Activated CD4-positive, alpha-beta T cell treated with anti-CD3 and anti-CD28 coated beads, Interleukin-2, amount 10 ng/mL, durations not matched to agents 24 days and 14 days (primary cell): ENCODE measurements at regions not wholly inside any gene's neighbourhood (a gene's known extent, or its start where the extent isn't known, plus 50 kb on each side); places are given as distances from the start of the nearest gene placed in this dataset.

ENCODE experiments used
- DNase-seq: peaks from one replicate; pipeline ENCODE4 v3.0.0; 2022
- H3K27ac Mint-ChIP-seq: one replicate; pipeline ENCODE4 v1.8.0; 2022; ENCODE audit warnings: mild to moderate bottlenecking, mixed read lengths
- H3K27me3 Mint-ChIP-seq: one replicate; pipeline ENCODE4 v1.8.0; 2022; ENCODE audit warnings: mixed read lengths
- H3K36me3 Mint-ChIP-seq: one replicate; pipeline ENCODE4 v1.8.0; 2022; ENCODE audit warnings: low read depth, mild to moderate bottlenecking, mixed read lengths
- H3K4me1 Mint-ChIP-seq: one replicate; pipeline ENCODE4 v1.8.0; 2021; ENCODE audit warnings: mixed read lengths
- H3K4me3 Mint-ChIP-seq: one replicate; pipeline ENCODE4 v1.8.0; 2022; ENCODE audit warnings: mild to moderate bottlenecking, moderate library complexity, mixed read lengths
- H3K9me3 Mint-ChIP-seq: one replicate; pipeline ENCODE4 v1.8.0; 2021; ENCODE audit warnings: mixed read lengths
- intact Hi-C: fragments of 100-400 bp; cut with micrococcal nuclease; formaldehyde crosslinking; loops from one replicate; pipeline ENCODE4 v1.15.1; 2023

GRCh38 chr16:86993426-86994110, 323.6 kb downstream of the C16orf95 start:
- Mint-ChIP-seq H3K9me3 (peaks cover 2% of the 10 kb centered on the region), H3K36me3 (no peaks in the 10 kb centered on the region), H3K27me3 (no peaks in the 10 kb centered on the region), H3K4me3 (no peak overlapping the region), H3K27ac (no peak overlapping the region), H3K4me1 (peaks cover 4% of the 10 kb centered on the region)
- intact Hi-C loops = no loop called here
- DNase-seq = no peak

- intact Hi-C loops = no loop called here
- H3K4me3 Mint-ChIP-seq = no peak overlapping the region
- H3K27ac Mint-ChIP-seq = no peak overlapping the region
- no peaks in the 10 kb centered on the region for H3K27me3 Mint-ChIP-seq
- H3K36me3 Mint-ChIP-seq = no peaks in the 10 kb centered on the region
- H3K9me3 Mint-ChIP-seq = peaks cover 4% of the 10 kb centered on the region
- no peak for DNase-seq
- H3K4me1 Mint-ChIP-seq = peaks cover 4% of the 10 kb centered on the region
Measured at GRCh38 chr16:86994215-86994614, 323.0 kb downstream of the C16orf95 start.

GRCh38 chr16:86994651-86995171, 322.5 kb downstream of the C16orf95 start:
- H3K4me1 Mint-ChIP-seq = peaks cover 4% of the 10 kb centered on the region
- H3K4me3 Mint-ChIP-seq = no peak overlapping the region

GRCh38 chr16:86995456-86995855, 321.7 kb downstream of the C16orf95 start:
- Mint-ChIP-seq H3K27me3 (no peaks in the 10 kb centered on the region), H3K9me3 (peaks cover 4% of the 10 kb centered on the region), H3K27ac (no peak overlapping the region), H3K4me1 (peaks cover 2% of the 10 kb centered on the region), H3K36me3 (no peaks in the 10 kb centered on the region), H3K4me3 (no peak overlapping the region)
- DNase-seq = no peak
- intact Hi-C loops = no loop called here

More at GRCh38 chr16:86994651-86995171, 322.5 kb downstream of the C16orf95 start:
- DNase-seq = no peak
- intact Hi-C loops = no loop called here
- Mint-ChIP-seq H3K27ac (no peak overlapping the region), H3K27me3 (no peaks in the 10 kb centered on the region), H3K36me3 (no peaks in the 10 kb centered on the region), H3K9me3 (peaks cover 4% of the 10 kb centered on the region)

GRCh38 chr16:86996081-86996480, 321.1 kb downstream of the C16orf95 start:
- H3K27me3 Mint-ChIP-seq = no peaks in the 10 kb centered on the region
- intact Hi-C loops = no loop called here
- no peak for DNase-seq
- no peak overlapping the region for H3K4me3 Mint-ChIP-seq
- H3K9me3 Mint-ChIP-seq = peaks cover 4% of the 10 kb centered on the region
- no peaks in the 10 kb centered on the region for H3K36me3 Mint-ChIP-seq
- H3K4me1 Mint-ChIP-seq = no peaks in the 10 kb centered on the region
- no peak overlapping the region for H3K27ac Mint-ChIP-seq

GRCh38 chr16:86997058-86997457, 320.1 kb downstream of the C16orf95 start:
- H3K4me3 Mint-ChIP-seq = no peak overlapping the region
- no peaks in the 10 kb centered on the region for H3K36me3 Mint-ChIP-seq
- no peak for DNase-seq
- H3K27ac Mint-ChIP-seq = no peak overlapping the region
- intact Hi-C loops = no loop called here
- no peaks in the 10 kb centered on the region for H3K4me1 Mint-ChIP-seq
- no peaks in the 10 kb centered on the region for H3K27me3 Mint-ChIP-seq
- peaks cover 4% of the 10 kb centered on the region for H3K9me3 Mint-ChIP-seq

GRCh38 chr16:86998196-86999001, 318.8 kb downstream of the C16orf95 start:
- Mint-ChIP-seq H3K9me3 (peaks cover 4% of the 10 kb centered on the region), H3K27ac (no peak overlapping the region), H3K4me1 (no peaks in the 10 kb centered on the region), H3K4me3 (no peak overlapping the region), H3K27me3 (no peaks in the 10 kb centered on the region), H3K36me3 (no peaks in the 10 kb centered on the region)
- intact Hi-C loops = no loop called here
- no peak for DNase-seq

GRCh38 chr16:87000001-87000400, 317.2 kb downstream of the C16orf95 start:
- Mint-ChIP-seq H3K4me3 (no peak overlapping the region), H3K9me3 (peaks cover 4% of the 10 kb centered on the region), H3K27ac (no peak overlapping the region), H3K4me1 (no peaks in the 10 kb centered on the region), H3K36me3 (no peaks in the 10 kb centered on the region), H3K27me3 (no peaks in the 10 kb centered on the region)
- DNase-seq = no peak
- intact Hi-C loops = no loop called here

GRCh38 chr16:87002717-87003413, 314.3 kb downstream of the C16orf95 start:
- Mint-ChIP-seq H3K9me3 (peaks cover 4% of the 10 kb centered on the region), H3K27ac (no peak overlapping the region), H3K27me3 (no peaks in the 10 kb centered on the region), H3K36me3 (no peaks in the 10 kb centered on the region), H3K4me3 (no peak overlapping the region), H3K4me1 (no peaks in the 10 kb centered on the region)
- intact Hi-C loops = no loop called here
- no peak for DNase-seq

- Mint-ChIP-seq H3K27me3 (no peaks in the 10 kb centered on the region), H3K9me3 (peaks cover 4% of the 10 kb centered on the region)
- intact Hi-C loops = no loop called here
Measured at GRCh38 chr16:87003414-87003755, 313.8 kb downstream of the C16orf95 start.

GRCh38 chr16:87006021-87006420, 311.2 kb downstream of the C16orf95 start:
- Mint-ChIP-seq H3K4me3 (no peak overlapping the region), H3K36me3 (no peaks in the 10 kb centered on the region), H3K9me3 (no peaks in the 10 kb centered on the region), H3K27me3 (no peaks in the 10 kb centered on the region), H3K4me1 (no peaks in the 10 kb centered on the region), H3K27ac (no peak overlapping the region)
- intact Hi-C loops = no loop called here
- DNase-seq = no peak

More at GRCh38 chr16:87003414-87003755, 313.8 kb downstream of the C16orf95 start:
- Mint-ChIP-seq H3K27ac (no peak overlapping the region), H3K4me3 (no peak overlapping the region), H3K4me1 (no peaks in the 10 kb centered on the region), H3K36me3 (no peaks in the 10 kb centered on the region)
- DNase-seq = no peak

GRCh38 chr16:87006789-87007745, 310.1 kb downstream of the C16orf95 start:
- no peak overlapping the region for H3K4me3 Mint-ChIP-seq
- no peaks in the 10 kb centered on the region for H3K36me3 Mint-ChIP-seq
- intact Hi-C loops = no loop called here
- H3K27me3 Mint-ChIP-seq = no peaks in the 10 kb centered on the region
- no peak overlapping the region for H3K27ac Mint-ChIP-seq
- H3K9me3 Mint-ChIP-seq = no peaks in the 10 kb centered on the region
- H3K4me1 Mint-ChIP-seq = no peaks in the 10 kb centered on the region
- DNase-seq = no peak

- intact Hi-C loops = no loop called here
- H3K27me3 Mint-ChIP-seq = no peaks in the 10 kb centered on the region
- DNase-seq = no peak
- H3K36me3 Mint-ChIP-seq = no peaks in the 10 kb centered on the region
- no peak overlapping the region for H3K4me3 Mint-ChIP-seq
- no peaks in the 10 kb centered on the region for H3K9me3 Mint-ChIP-seq
- no peaks in the 10 kb centered on the region for H3K4me1 Mint-ChIP-seq
- no peak overlapping the region for H3K27ac Mint-ChIP-seq
Measured at GRCh38 chr16:87007907-87008306, 309.3 kb downstream of the C16orf95 start.
